ENCODE measurements at regions not wholly inside any gene's neighbourhood (a gene's known extent, or its start where the extent isn't known, plus 50 kb on each side); places are given as distances from the start of the nearest gene placed in this dataset.

DNA sequence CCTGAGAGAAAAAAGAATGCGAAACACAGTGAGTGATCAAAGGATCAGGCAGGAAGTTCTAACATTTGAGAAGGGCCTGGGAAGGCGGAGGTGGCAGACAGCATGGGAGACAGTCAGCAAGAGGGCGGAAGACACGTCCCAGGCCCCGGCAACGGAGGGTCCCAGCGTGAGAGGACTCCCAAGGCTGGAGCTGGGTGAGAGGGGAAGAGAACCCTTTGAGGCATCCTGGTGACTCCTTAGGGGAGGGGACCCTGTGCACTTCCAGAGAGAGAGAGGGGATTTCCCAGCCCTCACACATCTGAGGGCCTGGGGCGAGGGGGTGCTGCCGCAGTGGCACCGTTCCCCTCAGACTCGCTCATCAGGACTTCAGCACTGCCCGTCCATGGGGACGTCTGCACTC, 133.4 kb downstream of the RTP5 start (continued):
- TF ChIP-seq, protein P1, sequence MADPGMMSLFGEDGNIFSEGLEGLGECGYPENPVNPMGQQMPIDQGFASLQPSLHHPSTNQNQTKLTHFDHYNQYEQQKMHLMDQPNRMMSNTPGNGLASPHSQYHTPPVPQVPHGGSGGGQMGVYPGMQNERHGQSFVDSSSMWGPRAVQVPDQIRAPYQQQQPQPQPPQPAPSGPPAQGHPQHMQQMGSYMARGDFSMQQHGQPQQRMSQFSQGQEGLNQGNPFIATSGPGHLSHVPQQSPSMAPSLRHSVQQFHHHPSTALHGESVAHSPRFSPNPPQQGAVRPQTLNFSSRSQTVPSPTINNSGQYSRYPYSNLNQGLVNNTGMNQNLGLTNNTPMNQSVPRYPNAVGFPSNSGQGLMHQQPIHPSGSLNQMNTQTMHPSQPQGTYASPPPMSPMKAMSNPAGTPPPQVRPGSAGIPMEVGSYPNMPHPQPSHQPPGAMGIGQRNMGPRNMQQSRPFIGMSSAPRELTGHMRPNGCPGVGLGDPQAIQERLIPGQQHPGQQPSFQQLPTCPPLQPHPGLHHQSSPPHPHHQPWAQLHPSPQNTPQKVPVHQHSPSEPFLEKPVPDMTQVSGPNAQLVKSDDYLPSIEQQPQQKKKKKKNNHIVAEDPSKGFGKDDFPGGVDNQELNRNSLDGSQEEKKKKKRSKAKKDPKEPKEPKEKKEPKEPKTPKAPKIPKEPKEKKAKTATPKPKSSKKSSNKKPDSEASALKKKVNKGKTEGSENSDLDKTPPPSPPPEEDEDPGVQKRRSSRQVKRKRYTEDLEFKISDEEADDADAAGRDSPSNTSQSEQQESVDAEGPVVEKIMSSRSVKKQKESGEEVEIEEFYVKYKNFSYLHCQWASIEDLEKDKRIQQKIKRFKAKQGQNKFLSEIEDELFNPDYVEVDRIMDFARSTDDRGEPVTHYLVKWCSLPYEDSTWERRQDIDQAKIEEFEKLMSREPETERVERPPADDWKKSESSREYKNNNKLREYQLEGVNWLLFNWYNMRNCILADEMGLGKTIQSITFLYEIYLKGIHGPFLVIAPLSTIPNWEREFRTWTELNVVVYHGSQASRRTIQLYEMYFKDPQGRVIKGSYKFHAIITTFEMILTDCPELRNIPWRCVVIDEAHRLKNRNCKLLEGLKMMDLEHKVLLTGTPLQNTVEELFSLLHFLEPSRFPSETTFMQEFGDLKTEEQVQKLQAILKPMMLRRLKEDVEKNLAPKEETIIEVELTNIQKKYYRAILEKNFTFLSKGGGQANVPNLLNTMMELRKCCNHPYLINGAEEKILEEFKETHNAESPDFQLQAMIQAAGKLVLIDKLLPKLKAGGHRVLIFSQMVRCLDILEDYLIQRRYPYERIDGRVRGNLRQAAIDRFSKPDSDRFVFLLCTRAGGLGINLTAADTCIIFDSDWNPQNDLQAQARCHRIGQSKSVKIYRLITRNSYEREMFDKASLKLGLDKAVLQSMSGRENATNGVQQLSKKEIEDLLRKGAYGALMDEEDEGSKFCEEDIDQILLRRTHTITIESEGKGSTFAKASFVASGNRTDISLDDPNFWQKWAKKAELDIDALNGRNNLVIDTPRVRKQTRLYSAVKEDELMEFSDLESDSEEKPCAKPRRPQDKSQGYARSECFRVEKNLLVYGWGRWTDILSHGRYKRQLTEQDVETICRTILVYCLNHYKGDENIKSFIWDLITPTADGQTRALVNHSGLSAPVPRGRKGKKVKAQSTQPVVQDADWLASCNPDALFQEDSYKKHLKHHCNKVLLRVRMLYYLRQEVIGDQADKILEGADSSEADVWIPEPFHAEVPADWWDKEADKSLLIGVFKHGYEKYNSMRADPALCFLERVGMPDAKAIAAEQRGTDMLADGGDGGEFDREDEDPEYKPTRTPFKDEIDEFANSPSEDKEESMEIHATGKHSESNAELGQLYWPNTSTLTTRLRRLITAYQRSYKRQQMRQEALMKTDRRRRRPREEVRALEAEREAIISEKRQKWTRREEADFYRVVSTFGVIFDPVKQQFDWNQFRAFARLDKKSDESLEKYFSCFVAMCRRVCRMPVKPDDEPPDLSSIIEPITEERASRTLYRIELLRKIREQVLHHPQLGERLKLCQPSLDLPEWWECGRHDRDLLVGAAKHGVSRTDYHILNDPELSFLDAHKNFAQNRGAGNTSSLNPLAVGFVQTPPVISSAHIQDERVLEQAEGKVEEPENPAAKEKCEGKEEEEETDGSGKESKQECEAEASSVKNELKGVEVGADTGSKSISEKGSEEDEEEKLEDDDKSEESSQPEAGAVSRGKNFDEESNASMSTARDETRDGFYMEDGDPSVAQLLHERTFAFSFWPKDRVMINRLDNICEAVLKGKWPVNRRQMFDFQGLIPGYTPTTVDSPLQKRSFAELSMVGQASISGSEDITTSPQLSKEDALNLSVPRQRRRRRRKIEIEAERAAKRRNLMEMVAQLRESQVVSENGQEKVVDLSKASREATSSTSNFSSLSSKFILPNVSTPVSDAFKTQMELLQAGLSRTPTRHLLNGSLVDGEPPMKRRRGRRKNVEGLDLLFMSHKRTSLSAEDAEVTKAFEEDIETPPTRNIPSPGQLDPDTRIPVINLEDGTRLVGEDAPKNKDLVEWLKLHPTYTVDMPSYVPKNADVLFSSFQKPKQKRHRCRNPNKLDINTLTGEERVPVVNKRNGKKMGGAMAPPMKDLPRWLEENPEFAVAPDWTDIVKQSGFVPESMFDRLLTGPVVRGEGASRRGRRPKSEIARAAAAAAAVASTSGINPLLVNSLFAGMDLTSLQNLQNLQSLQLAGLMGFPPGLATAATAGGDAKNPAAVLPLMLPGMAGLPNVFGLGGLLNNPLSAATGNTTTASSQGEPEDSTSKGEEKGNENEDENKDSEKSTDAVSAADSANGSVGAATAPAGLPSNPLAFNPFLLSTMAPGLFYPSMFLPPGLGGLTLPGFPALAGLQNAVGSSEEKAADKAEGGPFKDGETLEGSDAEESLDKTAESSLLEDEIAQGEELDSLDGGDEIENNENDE (IDR thresholded peaks at IDR 0.05; ENCODE audit: insufficient replicate concordance, low read length) = no peak
- TF ChIP-seq RXRA (IDR thresholded peaks at IDR 0.05; ENCODE audit: insufficient read depth, low read depth, low read length) (no peak), MAFK (IDR thresholded peaks at IDR 0.05; ENCODE audit: low read depth, low read length) (no peak)

Data from H1 (cell line).